NCI-H1105 treated with DMSO at 0.1 percent for 48 hours (cell line): ENCODE measurements at regions not wholly inside any gene's neighbourhood (a gene's known extent, or its start where the extent isn't known, plus 50 kb on each side); places are given as distances from the start of the nearest gene placed in this dataset.

Source experiments
- DNase-seq: peaks from one replicate; lab custom pipeline; 2025; lab: John Stamatoyannopoulos, UW

- DNase-seq: no peak
Measured at GRCh38 chr3:20811631-20812030, 625.6 kb upstream of the SGO1 start.

DNA sequence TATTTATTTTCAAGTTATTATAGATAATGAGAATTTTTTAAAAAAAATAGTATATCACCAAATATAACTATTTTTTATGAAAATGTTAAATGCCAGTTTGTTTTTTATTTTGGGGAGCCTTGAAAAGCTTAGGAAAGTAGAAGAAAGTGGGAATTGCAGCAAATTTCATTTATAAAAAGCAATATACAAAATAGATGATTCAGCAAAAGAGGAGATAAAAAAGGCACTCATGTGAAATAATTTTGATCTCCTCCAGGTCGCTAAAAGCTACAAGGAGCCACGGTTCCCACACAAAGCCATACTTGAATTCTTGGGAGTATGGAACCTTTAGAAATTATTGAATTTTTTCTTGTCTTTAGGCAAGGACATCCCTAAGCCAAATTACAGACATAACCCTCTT is 625.0 kb upstream of the SGO1 start:
- no peak for DNase-seq

- no peak for DNase-seq
Measured at GRCh38 chr3:20810555-20810954, 624.5 kb upstream of the SGO1 start.

DNA sequence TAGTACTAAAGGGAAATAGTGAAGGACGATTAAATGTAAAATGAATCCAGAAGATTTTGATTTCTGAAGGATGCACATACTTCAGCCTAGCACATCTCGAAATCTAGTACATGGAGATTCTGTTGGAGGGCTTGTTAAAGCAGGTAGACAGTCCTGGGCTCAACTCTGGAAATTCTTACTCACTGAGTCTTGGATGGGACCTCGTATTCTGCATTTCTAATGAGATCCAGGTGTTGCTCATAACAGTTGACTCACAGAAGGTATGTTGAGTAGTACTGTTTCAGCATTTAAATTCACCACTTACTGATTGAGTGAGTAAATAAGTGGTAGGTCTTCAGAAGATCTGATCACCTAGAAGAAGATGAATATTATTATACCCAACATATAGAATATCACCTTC is 623.4 kb upstream of the SGO1 start:
- no peak for DNase-seq

DNA sequence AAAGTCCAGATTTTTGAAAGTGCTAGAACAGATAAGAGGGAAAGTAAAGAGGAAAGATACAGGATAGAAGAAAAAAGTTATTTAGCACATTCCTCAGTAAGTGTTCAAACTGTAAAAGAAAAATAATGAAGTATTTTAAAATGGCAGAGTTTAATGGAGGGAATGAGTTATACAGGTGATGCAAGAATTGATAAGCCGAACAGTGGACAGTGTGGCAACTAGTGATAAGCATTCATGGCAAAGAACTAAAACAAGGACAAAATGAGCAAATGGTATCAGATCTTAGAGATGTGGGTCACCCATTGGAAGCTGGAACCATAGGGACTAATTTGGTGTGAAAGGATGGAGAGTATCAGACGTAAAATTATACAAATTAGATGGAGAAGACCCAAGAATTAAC is 622.9 kb upstream of the SGO1 start:
- no peak for DNase-seq

DNA sequence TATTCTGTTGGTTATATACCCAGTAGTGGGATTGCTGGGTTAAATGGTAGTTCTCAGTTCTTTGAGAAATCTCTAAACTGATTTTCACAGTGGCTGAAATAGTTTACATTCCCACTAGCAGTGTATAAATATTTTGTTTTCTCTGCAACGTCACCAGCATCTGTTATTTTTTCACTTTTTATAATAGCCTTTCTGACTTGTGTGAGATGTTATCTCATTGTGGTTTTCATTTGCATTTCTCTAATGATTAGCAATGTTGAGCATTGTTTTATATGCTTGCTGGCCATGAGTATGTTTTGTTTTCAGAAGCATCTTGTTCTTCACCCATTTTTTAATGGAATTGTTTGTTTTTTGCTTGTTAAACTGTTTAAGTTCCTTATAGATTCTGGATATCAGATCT is 612.7 kb upstream of the SGO1 start:
- no peak for DNase-seq

- DNase-seq: no peak
Measured at GRCh38 chr3:20787005-20787404, 601.0 kb upstream of the SGO1 start.

GRCh38 chr3:20776692-20777091 is 590.7 kb upstream of the SGO1 start:
- DNase-seq: no peak

- DNase-seq: no peak
Measured at GRCh38 chr3:20776286-20776685, 590.3 kb upstream of the SGO1 start.

GRCh38 chr3:20773320-20773984 is 587.4 kb upstream of the SGO1 start:
- no peak for DNase-seq

DNA sequence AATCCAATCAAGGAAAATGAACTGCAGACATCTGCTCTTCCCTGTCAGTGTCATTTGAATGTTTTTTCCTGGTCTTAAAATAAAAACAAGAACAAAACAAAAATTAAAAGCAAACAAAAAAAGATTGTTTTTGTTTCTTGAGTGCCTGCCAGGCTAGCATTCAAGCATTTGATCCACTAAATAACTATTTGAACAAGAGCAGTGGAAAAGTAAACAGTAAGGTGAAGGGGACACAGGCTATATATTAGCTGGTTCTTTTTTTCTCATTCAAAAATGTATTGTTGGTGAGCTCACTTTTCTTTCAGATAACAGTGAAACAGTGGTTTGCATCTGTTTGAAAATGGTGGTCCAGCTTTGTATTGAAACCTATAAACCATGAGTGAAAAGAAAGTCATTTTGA is 586.9 kb upstream of the SGO1 start:
- peak; percentile 70 for DNase-seq

DNA sequence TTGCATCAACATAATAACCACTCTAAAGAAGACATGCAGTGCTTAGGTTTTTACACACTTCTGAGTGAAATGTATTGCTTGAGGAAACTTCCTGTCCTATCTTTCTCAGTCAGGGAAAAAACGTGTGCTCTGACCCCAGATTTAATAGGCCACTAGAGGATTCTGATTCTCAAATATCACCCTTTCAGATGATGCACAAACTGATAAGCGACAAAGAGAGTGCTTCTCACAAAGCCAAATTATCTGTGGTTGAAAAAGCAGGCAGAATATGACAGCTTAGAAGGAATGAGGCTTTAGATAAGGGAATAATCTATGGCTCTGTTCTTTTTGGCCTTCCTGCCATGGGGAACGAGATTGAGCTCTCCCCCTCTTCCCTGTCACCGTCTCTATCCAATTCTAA is 583.4 kb upstream of the SGO1 start:
- no peak for DNase-seq

DNA sequence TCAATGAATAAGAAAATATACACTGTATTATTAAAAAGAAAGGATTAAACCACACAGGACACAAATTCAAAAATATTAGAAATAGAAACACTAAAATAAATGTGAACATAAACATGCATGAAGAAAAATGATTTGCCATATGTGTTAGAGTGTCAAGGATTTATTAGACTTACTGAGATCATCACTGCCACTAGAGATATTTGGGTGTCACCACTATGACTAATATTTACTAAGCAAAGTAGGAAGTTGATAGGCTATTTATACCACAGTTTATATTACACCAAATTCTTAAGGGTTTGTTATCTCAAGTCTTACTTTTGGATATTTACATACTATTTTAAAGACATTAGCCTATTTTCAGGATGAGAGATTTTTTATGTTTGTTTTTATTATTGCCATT is 575.0 kb upstream of the SGO1 start:
- DNase-seq: no peak

- DNase-seq: no peak
Measured at GRCh38 chr3:20752416-20752815, 566.4 kb upstream of the SGO1 start.

DNA sequence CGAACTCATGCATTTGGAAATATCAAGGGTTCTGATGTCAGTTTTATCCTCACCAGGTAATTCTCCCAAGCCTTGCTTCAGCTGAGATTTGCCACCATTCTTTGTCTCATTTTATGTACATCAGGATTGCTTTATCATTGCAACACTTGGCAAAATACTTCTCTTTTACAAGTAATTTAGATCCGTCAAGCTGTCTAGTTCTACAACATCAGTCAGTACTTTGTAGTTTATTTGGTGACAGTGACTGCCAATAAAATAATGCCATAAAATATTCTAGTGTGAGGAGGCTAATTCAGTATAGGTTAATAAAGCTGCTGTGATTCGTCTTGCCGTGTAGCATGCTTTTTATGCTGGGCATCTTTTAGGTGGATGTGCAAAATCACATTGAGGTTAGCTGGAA is 565.3 kb upstream of the SGO1 start:
- no peak for DNase-seq

- no peak for DNase-seq
Measured at GRCh38 chr3:20747741-20748140, 561.7 kb upstream of the SGO1 start.

DNA sequence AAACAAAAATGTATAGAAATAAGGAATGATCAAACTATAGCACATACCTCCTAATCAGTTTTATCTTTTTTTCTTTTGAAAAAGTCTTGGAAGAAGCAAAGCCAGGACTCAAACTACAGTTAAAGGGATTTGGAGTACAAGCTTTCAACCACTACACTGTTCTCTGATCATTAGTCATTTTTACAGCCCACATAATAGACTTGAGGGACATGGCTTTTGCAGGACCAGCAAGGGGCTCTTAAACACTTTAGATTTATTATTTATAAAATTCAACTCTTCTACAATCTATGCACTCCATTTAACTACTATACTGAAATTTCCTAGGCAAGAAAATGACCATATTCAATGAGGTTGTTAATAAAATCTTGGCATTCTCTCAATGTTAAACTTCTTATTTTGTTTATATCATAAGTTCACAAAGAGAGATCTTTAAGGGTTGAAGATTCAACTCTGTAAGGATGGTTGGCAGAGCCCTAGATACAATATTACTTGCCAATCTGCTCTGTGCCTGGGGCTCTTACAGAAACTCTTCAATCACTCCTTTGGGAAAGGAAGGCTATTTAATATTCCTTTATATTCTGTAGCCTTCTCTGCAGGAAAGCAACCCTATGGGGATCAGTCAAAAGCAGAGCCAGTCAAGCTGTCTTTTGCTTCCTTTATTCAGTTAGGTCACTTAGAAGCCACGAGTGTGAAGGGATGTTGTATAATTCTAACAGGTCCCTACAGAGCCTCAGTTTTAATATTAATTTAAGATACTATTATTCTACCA is 557.7 kb upstream of the SGO1 start:
- no peak for DNase-seq

GRCh38 chr3:20742903-20743552 is 557.0 kb upstream of the SGO1 start:
- no peak for DNase-seq

DNA sequence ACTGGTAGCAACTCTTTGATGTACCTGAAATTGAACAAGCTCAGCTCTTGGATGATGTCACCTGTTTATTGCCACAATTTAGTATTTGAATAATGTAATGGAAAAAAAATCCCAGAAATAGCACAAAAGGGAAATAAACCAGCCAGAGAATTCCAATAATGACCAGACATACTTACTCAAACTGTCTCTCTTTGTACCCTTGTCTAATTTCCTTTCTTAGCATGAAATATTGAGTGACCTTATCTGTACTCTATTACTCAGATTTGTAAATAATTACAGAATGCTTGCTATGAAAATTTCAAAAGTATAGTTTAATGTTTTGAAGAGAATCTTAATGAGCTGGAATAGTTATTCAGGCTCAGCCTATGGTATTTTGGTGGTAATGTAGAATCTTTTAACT is 555.4 kb upstream of the SGO1 start:
- DNase-seq: no peak

DNA sequence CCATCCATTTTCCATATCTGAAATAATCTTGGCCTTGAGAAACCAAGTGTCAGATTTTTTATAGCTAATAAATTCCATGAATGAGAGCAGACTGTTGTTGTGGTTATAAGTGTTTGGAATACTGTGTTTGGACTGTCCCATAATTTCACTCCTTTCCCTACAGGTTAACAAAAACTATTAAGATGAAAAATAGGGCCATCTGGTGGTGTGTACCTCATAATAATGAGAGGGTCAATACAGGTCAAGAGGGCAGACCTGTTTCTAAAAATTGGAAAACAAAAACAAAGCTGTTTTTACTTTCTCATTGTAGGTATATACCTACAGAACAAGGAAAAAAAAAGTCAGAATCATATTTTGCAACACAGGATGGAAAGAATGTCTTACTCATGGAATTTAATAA is 553.8 kb upstream of the SGO1 start:
- DNase-seq: peak; percentile 5

DNA sequence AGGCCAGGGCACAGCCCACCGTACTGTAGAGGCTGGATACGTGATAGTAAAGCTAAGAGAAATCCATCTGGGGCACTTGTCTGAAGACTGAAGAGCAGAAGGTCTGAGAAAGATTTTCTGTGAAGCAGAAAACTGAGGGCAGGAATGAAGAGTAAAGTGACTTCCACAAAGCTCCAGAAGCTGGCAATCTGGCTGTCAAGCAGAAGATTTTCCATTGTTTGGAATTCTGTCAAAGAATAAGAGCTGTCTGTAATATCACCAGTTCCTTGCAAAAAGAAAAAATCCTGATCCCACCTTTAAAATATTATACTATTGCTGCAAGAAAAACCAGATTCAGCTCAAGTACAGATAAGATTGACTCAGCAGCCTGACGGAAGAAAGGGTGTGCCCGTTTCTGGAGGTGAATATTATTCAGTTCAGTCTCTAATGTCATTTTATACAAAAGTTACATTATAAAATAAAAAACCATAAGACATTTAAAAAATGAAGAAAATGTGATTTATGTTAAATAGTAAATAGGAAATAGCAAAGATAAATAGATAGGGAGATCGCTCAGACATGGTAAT is 550.4 kb upstream of the SGO1 start:
- no peak for DNase-seq

GRCh38 chr3:20729185-20729584 is 543.2 kb upstream of the SGO1 start:
- no peak for DNase-seq

DNA sequence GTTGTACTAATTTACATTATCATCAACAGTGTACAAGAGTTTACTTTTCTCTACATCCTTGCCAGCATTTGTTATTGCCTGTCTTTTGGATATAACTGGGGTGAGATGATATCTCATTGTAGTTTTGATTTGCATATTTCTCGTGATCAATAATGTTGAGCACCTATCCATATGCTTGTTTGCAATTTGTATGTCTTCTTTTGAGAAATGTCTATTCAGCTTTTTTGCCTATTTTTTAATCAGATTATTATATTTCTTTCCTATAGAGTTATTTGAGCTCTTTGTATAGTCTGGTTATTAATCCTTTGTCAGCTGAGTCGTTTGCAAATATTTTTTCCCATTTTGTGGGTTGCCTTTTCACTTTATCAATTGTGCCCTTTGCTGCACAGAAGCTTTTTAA is 540.8 kb upstream of the SGO1 start:
- no peak for DNase-seq
